Calu3 (cell line): ENCODE measurements at regions not wholly inside any gene's neighbourhood (a gene's known extent, or its start where the extent isn't known, plus 50 kb on each side); places are given as distances from the start of the nearest gene placed in this dataset.

Source experiments
- BruUV-seq: library from RNA; stranded (reverse); fragments of 400-500 nt; replicated peaks from 2 replicates; lab custom pipeline; 2021; lab: Mats Ljungman, UMichigan
- CTCF ChIA-PET: fragments of 300-600 bp; sonication (Branson Sonifier 250); formaldehyde crosslinking; loops from one replicate; lab custom pipeline; 2022; ENCODE audit warnings: antibody characterized with exemption; lab: Charles Lee
- DNase-seq: peaks from one replicate; pipeline ENCODE4 v3.0.0; 2022
- H3K27ac Mint-ChIP-seq: one replicate; pipeline ENCODE4 v1.8.0; 2022; ENCODE audit warnings: mixed read lengths; ENCODE audit not compliant: unreplicated experiment
- H3K27me3 Mint-ChIP-seq: one replicate; pipeline ENCODE4 v1.8.0; 2022; ENCODE audit warnings: mixed read lengths; ENCODE audit not compliant: unreplicated experiment
- H3K36me3 Mint-ChIP-seq: one replicate; pipeline ENCODE4 v1.8.0; 2022; ENCODE audit warnings: mild to moderate bottlenecking, moderate library complexity, mixed read lengths; ENCODE audit not compliant: insufficient read depth, unreplicated experiment
- H3K4me1 Mint-ChIP-seq: one replicate; pipeline ENCODE4 v1.8.0; 2022; ENCODE audit warnings: mild to moderate bottlenecking, low read depth, mixed read lengths; ENCODE audit not compliant: unreplicated experiment
- H3K4me3 Mint-ChIP-seq: one replicate; pipeline ENCODE4 v1.8.0; 2022; ENCODE audit warnings: mild to moderate bottlenecking, low read depth, moderate library complexity, mixed read lengths; ENCODE audit not compliant: unreplicated experiment
- H3K9me3 Mint-ChIP-seq: one replicate; pipeline ENCODE4 v1.8.0; 2022; ENCODE audit warnings: low read depth, mixed read lengths; ENCODE audit not compliant: unreplicated experiment
- intact Hi-C: fragments of 100-400 bp; cut with micrococcal nuclease; formaldehyde crosslinking; loops from one replicate; pipeline ENCODE4 v1.10.0; 2022; ENCODE audit not compliant: unreplicated experiment
- TF ChIP-seq, protein P1 (sequence below): fragments of 200-600 bp; IDR thresholded peaks from one replicate; pipeline ENCODE4 v1.8.0; 2022; ENCODE audit warnings: antibody characterized with exemption; ENCODE audit not compliant: unreplicated experiment

GRCh38 chr18:40976050-40976449 is 979.0 kb upstream of the PIK3C3 start:
- BruUV-seq: no TSS peak
- CTCF ChIA-PET: no interaction called here
- Mint-ChIP-seq H3K36me3 (no peaks in the 10 kb centered on the region), H3K9me3 (peaks cover 6% of the 10 kb centered on the region), H3K4me1 (no peaks in the 10 kb centered on the region), H3K4me3 (no peak overlapping the region), H3K27me3 (no peaks in the 10 kb centered on the region), H3K27ac (no peak overlapping the region)
- TF ChIP-seq, protein P1, sequence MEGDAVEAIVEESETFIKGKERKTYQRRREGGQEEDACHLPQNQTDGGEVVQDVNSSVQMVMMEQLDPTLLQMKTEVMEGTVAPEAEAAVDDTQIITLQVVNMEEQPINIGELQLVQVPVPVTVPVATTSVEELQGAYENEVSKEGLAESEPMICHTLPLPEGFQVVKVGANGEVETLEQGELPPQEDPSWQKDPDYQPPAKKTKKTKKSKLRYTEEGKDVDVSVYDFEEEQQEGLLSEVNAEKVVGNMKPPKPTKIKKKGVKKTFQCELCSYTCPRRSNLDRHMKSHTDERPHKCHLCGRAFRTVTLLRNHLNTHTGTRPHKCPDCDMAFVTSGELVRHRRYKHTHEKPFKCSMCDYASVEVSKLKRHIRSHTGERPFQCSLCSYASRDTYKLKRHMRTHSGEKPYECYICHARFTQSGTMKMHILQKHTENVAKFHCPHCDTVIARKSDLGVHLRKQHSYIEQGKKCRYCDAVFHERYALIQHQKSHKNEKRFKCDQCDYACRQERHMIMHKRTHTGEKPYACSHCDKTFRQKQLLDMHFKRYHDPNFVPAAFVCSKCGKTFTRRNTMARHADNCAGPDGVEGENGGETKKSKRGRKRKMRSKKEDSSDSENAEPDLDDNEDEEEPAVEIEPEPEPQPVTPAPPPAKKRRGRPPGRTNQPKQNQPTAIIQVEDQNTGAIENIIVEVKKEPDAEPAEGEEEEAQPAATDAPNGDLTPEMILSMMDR: no peak
- no peak for DNase-seq
- intact Hi-C loops: no loop called here

DNA sequence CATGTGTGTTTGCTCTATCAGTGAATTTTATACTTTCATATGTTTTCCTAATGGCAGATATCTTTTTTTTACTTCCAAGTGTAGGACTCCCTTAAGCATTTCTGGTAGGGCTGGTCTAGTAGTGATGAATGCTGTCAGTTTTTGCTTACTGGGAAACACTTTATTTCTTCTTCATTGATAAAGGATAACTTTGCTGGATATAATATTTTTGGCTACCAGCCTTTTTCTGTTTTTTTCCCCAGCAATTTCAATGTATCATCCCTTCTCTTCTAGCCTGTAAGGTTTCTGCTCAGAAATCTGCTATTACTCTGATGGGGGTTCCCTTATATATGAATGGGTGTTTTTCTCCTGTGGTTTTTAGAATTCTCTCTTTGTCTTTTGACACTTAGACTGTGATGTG is 980.6 kb upstream of the PIK3C3 start:
- Mint-ChIP-seq H3K36me3 (no peaks in the 10 kb centered on the region), H3K27me3 (no peaks in the 10 kb centered on the region), H3K4me1 (no peaks in the 10 kb centered on the region), H3K9me3 (peaks cover 6% of the 10 kb centered on the region), H3K27ac (no peak overlapping the region), H3K4me3 (no peak overlapping the region)
- intact Hi-C loops: no loop called here
- TF ChIP-seq, protein P1: no peak
- CTCF ChIA-PET: no interaction called here
- no TSS peak for BruUV-seq
- no peak for DNase-seq

GRCh38 chr18:40962784-40963183 is 992.2 kb upstream of the PIK3C3 start:
- BruUV-seq: no TSS peak
- no peaks in the 10 kb centered on the region for H3K27me3 Mint-ChIP-seq
- peaks cover 2% of the 10 kb centered on the region for H3K9me3 Mint-ChIP-seq
- H3K4me3 Mint-ChIP-seq: no peak overlapping the region
- TF ChIP-seq, protein P1: no peak
- no peak overlapping the region for H3K27ac Mint-ChIP-seq
- CTCF ChIA-PET: no interaction called here
- intact Hi-C loops: no loop called here
- H3K4me1 Mint-ChIP-seq: no peaks in the 10 kb centered on the region
- no peaks in the 10 kb centered on the region for H3K36me3 Mint-ChIP-seq
- DNase-seq: no peak

- Mint-ChIP-seq H3K4me1 (no peaks in the 10 kb centered on the region), H3K27ac (no peak overlapping the region), H3K9me3 (peaks cover 3% of the 10 kb centered on the region), H3K36me3 (no peaks in the 10 kb centered on the region), H3K4me3 (no peak overlapping the region), H3K27me3 (no peaks in the 10 kb centered on the region)
- intact Hi-C loops: no loop called here
- TF ChIP-seq, protein P1: no peak
- DNase-seq: no peak
- CTCF ChIA-PET: no interaction called here
- BruUV-seq: no TSS peak
Observed at GRCh38 chr18:40957533-40958070, 997.4 kb upstream of the PIK3C3 start.
